GM12878 (cell line): ENCODE measurements at regions not wholly inside any gene's neighbourhood (a gene's known extent, or its start where the extent isn't known, plus 50 kb on each side); places are given as distances from the start of the nearest gene placed in this dataset.

Source experiments
- FOS ChIP-seq: IDR thresholded peaks from 3 replicates; pipeline ENCODE4 v1.6.1; 2011; ENCODE audit warnings: borderline replicate concordance; ENCODE audit not compliant: insufficient read length; ENCODE audit errors: extremely low read depth
- TF ChIP-seq, protein P1 (sequence below): fragments of 150-350 bp; IDR thresholded peaks from 2 replicates; pipeline ENCODE4 v1.6.1; 2016; ENCODE audit warnings: low read depth, low read length

DNA sequence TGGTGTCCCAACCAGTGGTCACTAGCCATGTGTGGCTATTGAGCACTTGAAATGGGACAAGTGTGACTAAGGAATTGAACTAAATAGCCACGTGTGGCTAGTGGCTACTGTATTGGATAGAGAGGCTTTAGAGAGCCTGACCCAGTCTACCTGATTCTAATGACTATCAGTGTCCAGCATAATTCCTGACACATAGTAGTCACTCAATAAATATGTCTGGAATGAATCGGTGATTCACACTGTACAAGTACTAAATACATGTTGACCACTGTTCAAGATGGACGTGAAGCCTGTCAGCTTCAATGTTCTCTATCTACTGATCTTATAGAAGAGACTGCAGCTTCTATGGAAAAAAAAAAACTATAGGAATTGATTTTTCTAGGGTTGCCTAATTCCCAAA, 57.7 kb upstream of the MAST4 start:
- no peak for TF ChIP-seq FOS
- TF ChIP-seq, protein P1, sequence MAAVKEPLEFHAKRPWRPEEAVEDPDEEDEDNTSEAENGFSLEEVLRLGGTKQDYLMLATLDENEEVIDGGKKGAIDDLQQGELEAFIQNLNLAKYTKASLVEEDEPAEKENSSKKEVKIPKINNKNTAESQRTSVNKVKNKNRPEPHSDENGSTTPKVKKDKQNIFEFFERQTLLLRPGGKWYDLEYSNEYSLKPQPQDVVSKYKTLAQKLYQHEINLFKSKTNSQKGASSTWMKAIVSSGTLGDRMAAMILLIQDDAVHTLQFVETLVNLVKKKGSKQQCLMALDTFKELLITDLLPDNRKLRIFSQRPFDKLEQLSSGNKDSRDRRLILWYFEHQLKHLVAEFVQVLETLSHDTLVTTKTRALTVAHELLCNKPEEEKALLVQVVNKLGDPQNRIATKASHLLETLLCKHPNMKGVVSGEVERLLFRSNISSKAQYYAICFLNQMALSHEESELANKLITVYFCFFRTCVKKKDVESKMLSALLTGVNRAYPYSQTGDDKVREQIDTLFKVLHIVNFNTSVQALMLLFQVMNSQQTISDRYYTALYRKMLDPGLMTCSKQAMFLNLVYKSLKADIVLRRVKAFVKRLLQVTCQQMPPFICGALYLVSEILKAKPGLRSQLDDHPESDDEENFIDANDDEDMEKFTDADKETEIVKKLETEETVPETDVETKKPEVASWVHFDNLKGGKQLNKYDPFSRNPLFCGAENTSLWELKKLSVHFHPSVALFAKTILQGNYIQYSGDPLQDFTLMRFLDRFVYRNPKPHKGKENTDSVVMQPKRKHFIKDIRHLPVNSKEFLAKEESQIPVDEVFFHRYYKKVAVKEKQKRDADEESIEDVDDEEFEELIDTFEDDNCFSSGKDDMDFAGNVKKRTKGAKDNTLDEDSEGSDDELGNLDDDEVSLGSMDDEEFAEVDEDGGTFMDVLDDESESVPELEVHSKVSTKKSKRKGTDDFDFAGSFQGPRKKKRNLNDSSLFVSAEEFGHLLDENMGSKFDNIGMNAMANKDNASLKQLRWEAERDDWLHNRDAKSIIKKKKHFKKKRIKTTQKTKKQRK, result no peak
